ENCODE measurements at regions not wholly inside any gene's neighbourhood (a gene's known extent, or its start where the extent isn't known, plus 50 kb on each side); places are given as distances from the start of the nearest gene placed in this dataset.

DNA sequence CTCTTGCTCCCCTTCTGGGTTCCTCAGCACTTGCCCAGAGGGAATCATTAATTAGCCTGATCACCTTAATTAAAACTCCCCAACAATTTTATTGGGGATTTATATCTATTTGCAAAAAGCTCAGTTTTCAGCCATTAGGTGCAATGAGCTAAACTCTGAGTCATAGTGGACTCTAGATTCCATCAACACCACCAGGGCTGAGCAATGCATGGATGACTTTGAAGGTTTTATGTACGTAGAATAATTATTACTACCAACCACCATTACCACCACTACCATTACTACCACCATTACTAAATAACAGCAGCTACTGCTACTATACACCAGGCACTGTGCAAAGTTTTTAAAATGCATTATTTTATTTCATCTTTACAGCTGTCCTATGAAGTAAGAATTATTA lies 81.2 kb downstream of the ZNF621 start:
- DNase-seq, result no peak
- TF ChIP-seq, protein P1, sequence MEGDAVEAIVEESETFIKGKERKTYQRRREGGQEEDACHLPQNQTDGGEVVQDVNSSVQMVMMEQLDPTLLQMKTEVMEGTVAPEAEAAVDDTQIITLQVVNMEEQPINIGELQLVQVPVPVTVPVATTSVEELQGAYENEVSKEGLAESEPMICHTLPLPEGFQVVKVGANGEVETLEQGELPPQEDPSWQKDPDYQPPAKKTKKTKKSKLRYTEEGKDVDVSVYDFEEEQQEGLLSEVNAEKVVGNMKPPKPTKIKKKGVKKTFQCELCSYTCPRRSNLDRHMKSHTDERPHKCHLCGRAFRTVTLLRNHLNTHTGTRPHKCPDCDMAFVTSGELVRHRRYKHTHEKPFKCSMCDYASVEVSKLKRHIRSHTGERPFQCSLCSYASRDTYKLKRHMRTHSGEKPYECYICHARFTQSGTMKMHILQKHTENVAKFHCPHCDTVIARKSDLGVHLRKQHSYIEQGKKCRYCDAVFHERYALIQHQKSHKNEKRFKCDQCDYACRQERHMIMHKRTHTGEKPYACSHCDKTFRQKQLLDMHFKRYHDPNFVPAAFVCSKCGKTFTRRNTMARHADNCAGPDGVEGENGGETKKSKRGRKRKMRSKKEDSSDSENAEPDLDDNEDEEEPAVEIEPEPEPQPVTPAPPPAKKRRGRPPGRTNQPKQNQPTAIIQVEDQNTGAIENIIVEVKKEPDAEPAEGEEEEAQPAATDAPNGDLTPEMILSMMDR (IDR thresholded peaks at IDR 0.05), result no peak
- no peak for TF ChIP-seq POLR2A (IDR thresholded peaks at IDR 0.05)
- Histone ChIP-seq H3K4me1 (peaks cover 0 to 15% (median 0%) of the 10 kb centered on the region in 3 donors), H3K27me3 (no peaks in the 10 kb centered on the region), H3K36me3 (no peaks in the 10 kb centered on the region), H3K4me3 (no peak overlapping the region), H3K27ac (no peak overlapping the region), H3K9me3 (no peaks in the 10 kb centered on the region)
- intact Hi-C loops (cut with DNase I), result no loop called here
- whole genome bisulfite sequencing, 2 donors, result 53 to 79% methylated on average over 1 of the region's 1 CpG

DNA sequence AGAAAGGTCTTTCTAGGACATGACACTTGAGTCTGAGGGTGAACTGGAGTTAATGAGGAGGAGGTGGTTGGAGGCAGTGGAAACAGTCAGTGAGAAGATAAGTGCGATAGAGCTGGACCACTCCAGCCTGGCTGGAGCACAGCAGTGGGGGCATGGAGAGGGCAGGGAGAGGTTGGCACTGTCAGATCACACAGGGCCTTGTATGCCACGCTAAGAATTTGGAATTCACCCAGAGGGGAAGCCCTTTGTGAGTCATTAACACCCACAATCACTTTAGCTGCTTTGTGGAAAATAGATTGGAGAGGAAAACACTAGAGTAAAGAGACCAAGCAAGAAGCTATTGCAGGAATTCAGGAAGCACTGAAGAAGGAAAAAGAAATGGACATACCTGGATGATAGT lies 83.3 kb downstream of the ZNF621 start:
- H3K4me3 ChIP-seq, result no peak overlapping the region
- no peaks in the 10 kb centered on the region for H3K9me3 ChIP-seq
- TF ChIP-seq, protein P1 (IDR thresholded peaks at IDR 0.05), result no peak
- TF ChIP-seq POLR2A (IDR thresholded peaks at IDR 0.05), result no peak
- 29 to 39% methylated on average over 2 of the region's 2 CpGs for WGBS, 2 donors
- intact Hi-C loops (cut with DNase I), result no loop called here
- no peaks in the 10 kb centered on the region for H3K27me3 ChIP-seq
- no peaks in the 10 kb centered on the region for H3K36me3 ChIP-seq
- no peak overlapping the region for H3K27ac ChIP-seq
- no peak for DNase-seq
- peaks cover 0 to 15% (median 0%) of the 10 kb centered on the region in 3 donors for H3K4me1 ChIP-seq

DNA sequence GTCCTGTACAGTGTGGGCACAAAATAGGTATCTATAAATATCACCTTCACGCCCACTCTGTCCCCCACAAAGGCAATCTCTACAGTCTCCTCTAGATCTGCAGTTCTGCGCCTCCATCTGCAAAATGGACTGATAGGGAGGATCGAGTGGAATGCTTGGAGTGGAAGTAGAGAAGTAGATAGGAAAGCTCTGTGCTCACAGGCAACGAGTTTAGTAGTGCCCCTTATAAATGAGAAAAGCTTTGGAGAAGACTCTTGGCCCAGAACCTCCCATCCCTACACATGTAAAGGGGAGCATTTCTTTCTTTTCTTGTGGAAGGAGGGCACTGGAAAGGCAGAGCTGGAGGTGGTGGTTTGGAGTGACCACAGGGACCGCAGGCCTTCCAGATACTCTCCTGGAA lies 88.5 kb downstream of the ZNF621 start:
- Histone ChIP-seq H3K4me3 (no peak overlapping the region), H3K4me1 (peaks cover 5 to 28% (median 9%) of the 10 kb centered on the region in 3 donors), H3K27ac (no peak overlapping the region), H3K36me3 (no peaks in the 10 kb centered on the region), H3K9me3 (no peaks in the 10 kb centered on the region), H3K27me3 (peaks cover 0 to 10% (median 0%) of the 10 kb centered on the region in 4 donors)
- 89 to 92% methylated on average over 5 of the region's 5 CpGs for WGBS, 2 donors
- DNase-seq, result no peak
- intact Hi-C loops (cut with DNase I), result no loop called here
- no peak for TF ChIP-seq POLR2A (IDR thresholded peaks at IDR 0.05)
- TF ChIP-seq, protein P1 (IDR thresholded peaks at IDR 0.05), result no peak

DNA sequence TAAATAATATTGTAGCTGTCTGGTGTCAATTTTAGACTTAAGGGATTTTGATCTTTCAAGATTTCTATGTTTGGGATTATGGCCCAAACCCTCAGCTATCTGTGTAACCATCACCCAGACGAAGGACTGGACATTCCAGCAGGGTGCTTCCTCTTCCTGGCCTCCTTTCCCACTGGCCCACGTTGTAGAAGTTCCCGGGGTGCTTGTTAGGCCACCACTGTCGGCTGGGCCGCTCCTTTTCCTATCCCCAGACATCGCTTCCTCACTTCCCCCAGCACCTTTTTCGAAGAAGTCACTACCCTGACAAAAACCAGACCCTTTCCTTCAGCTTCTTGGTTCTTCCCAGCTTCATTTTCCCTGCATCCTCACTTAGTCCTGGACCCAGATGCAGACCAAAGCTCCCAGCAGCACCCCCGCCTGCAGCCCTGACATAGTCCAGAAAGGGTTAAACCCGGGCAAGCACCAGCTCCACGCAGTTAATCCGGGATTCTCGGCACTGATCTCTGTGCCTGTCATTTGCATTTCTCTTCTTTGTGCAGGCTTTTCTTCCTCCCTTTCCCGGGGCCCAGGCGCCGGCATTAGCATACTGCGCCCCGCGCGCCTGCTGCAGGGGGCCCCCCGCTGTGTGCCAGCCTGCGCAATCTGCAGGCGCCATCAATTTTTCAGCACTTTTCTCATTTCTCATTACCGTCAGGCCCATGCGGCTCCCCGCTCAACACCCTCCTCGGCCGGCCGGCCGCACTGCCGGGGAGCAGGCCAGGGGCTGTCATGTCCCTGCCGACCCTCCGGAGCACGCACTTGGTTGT lies 90.6 kb downstream of the ZNF621 start:
- TF ChIP-seq, protein P1 (IDR thresholded peaks at IDR 0.05), result no peak
- TF ChIP-seq POLR2A (IDR thresholded peaks at IDR 0.05), result no peak
- H3K36me3 ChIP-seq, result no peaks in the 10 kb centered on the region
- 21 to 33% methylated on average over 33 of the region's 33 CpGs for WGBS, 2 donors
- H3K4me1 ChIP-seq, result peaks cover 5 to 23% (median 9%) of the 10 kb centered on the region in 3 donors
- peaks cover 0 to 10% (median 0%) of the 10 kb centered on the region in 4 donors for H3K27me3 ChIP-seq
- H3K9me3 ChIP-seq, result no peaks in the 10 kb centered on the region
- intact Hi-C loops (cut with DNase I), result no loop called here
- H3K4me3 ChIP-seq, result peak overlapping the region in 3 of 4 donors; percentile 18 to 56 (median 22)
- no peak overlapping the region for H3K27ac ChIP-seq
- no peak for DNase-seq

DNA sequence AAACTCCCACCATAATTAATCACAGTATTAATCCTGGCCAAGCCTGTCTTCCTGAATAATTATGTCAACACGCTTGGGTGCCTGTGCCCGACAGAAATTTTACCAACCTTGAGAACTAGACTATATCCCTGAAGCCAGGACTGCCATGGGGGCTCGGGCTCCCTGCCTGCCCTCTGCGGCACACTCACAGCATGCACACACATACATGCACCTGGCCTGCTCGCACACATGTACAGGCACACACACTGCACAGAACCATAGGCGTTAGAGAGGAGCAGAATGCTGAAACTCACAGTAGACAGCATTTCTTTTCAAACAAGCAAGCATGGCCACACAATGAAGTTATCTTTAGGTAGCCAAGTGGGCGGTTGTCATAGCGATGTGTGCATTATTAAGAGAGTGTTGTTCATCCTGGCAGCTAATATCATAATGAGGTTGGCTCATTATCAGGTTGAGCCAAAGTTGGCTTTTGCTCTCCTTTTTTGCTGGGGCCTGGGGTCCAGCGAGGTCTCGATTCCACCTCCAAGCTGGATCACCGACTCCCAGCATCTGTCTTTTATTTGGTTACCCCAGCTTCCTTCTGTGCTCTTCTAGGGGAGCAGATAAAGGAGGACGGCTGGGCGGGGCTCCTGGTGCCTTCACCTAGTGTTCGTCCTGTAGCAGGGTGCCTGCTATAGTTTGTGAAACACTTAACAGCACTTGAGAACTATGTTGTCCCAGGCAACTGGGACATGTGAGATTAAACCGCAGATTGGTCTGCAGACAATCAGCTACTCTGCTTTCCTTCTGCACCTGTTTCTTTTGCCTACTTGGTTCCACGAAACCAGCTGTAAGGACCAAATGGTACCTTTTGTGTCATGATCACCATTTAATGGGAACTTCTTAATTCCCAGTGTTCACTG lies 91.4 kb downstream of the ZNF621 start:
- Histone ChIP-seq H3K9me3 (no peaks in the 10 kb centered on the region), H3K4me3 (peak overlapping the region in 3 of 4 donors; percentile 18 to 56 (median 22)), H3K27me3 (peaks cover 0 to 10% (median 0%) of the 10 kb centered on the region in 4 donors), H3K36me3 (no peaks in the 10 kb centered on the region), H3K4me1 (peaks cover 7 to 31% (median 9%) of the 10 kb centered on the region in 3 donors), H3K27ac (no peak overlapping the region)
- DNase-seq, result no peak
- TF ChIP-seq, protein P1 (IDR thresholded peaks at IDR 0.05), result no peak
- no peak for TF ChIP-seq POLR2A (IDR thresholded peaks at IDR 0.05)
- intact Hi-C loops (cut with DNase I), result no loop called here
- 62 to 68% methylated on average over 13 to 14 of the region's 16 CpGs for WGBS, 2 donors

All from esophagus squamous epithelium (tissue), 5 donors.